ENCODE measurements at regions not wholly inside any gene's neighbourhood (a gene's known extent, or its start where the extent isn't known, plus 50 kb on each side); places are given as distances from the start of the nearest gene placed in this dataset.

- TF ChIP-seq CTCF (IDR thresholded peaks at IDR 0.05) (no peak), POLR2A (IDR thresholded peaks at IDR 0.05) (no peak)
These were observed 176.1 kb upstream of the CDC14C start for GRCh38 chr7:48748081-48748833.
